ENCODE measurements at regions not wholly inside any gene's neighbourhood (a gene's known extent, or its start where the extent isn't known, plus 50 kb on each side); places are given as distances from the start of the nearest gene placed in this dataset.
A peak's percentile ranks its signal among the peaks of the same experiment; 100 is the strongest.
"Not testable (repeated sequence)": the region's sequence is repeated elsewhere in the genome, so short reads cannot be mapped to it uniquely, and the experiment has no call there.

DNA sequence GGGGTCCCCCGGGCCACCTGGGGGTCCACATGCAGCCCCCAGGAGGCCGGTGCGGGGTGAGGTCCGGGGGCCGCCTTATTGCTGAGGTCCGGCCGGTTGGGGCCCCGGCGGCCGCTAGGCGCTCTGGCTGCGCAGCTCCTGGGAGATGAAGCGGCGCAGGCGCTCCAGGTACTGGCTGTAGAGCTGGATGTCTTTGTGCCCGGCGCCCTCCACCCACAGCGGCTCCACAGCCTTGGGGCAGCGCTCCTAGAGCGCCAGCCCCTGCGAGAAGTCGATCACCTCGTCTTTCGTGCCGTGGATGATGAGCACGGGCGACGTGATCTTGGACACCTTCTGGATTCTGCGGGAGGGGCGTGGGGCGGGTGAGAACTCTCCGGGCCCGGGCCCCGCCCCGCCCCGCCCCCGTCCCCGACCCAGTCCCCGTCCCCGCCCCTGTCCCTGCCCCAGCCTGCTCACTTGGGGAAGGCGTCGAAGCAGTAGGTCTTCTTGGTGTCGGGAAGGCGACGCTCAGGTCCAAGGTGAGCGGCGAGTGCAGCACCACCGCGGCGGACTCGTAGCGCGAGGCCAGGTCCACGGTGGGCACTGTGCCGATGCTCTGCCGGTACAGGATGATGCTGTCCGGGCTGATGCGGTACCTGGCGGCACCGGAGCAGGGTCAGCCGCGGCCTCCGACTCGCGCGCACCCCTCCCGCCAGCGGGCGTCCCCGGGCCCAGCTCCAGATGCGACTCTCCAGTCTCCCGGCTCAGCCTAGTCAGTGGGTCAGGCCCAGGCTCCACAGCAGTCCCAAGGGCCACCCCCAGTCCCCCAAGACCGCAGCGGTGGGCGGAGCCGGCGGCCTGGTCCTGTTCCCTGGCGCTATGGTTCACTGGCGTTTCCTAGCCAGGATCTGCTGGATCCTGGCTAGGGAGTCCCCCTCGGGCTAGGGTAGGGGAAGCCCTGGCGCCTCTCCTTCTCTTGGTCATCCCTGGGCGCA, 89.4 kb upstream of the GOLGA6L1 start:
- no CpG with 5 or more reads among the region's 82 CpGs for WGBS (ENCODE audit: extremely low coverage, insufficient coverage, low lambda C conversion rate)
- H4K8ac ChIP-seq (ENCODE audit: low read depth, low read length); H3K79me1 ChIP-seq (ENCODE audit: low read length); H4K5ac ChIP-seq (ENCODE audit: low read length); H3K9ac ChIP-seq (ENCODE audit: low read length); H3K56ac ChIP-seq (ENCODE audit: low read length); H3K27me3 ChIP-seq (ENCODE audit: insufficient read depth, low read length, poor library complexity); H3K4ac ChIP-seq (ENCODE audit: low read depth, low read length); H2BK15ac ChIP-seq (replicated peaks; ENCODE audit: low read depth); H2BK120ac ChIP-seq (ENCODE audit: low read depth, low read length); H3K27ac ChIP-seq (ENCODE audit: low read depth, low read length); H3K18ac ChIP-seq (ENCODE audit: low read length); H2BK5ac ChIP-seq (ENCODE audit: low read length); H3K79me2 ChIP-seq (ENCODE audit: control insufficient read depth, insufficient read depth, low read length); H2AK5ac ChIP-seq (ENCODE audit: low read length); H3K23ac ChIP-seq (ENCODE audit: low read length); H3K4me1 ChIP-seq (ENCODE audit: control insufficient read depth, low read depth, low read length); H3K4me3 ChIP-seq (ENCODE audit: low read length); H3K4me2 ChIP-seq (ENCODE audit: low read length); H3K36me3 ChIP-seq (ENCODE audit: control insufficient read depth, insufficient read depth, low read length): not testable (repeated sequence)
- DNase-seq, result peak; percentile 37

GRCh38 chr15:23209452-23209851, 72.8 kb upstream of the GOLGA6L1 start:
- H4K5ac ChIP-seq (ENCODE audit: low read length); H3K36me3 ChIP-seq (ENCODE audit: control insufficient read depth, insufficient read depth, low read length); H3K4me2 ChIP-seq (ENCODE audit: low read length); H3K56ac ChIP-seq (ENCODE audit: low read length); H2BK120ac ChIP-seq (ENCODE audit: low read depth, low read length); H3K23ac ChIP-seq (ENCODE audit: low read length); H3K18ac ChIP-seq (ENCODE audit: low read length); H3K79me1 ChIP-seq (ENCODE audit: low read length); H3K27ac ChIP-seq (ENCODE audit: low read depth, low read length); H2AK5ac ChIP-seq (ENCODE audit: low read length); DNase-seq; H3K4me1 ChIP-seq (ENCODE audit: control insufficient read depth, low read depth, low read length); H3K27me3 ChIP-seq (ENCODE audit: insufficient read depth, low read length, poor library complexity); H3K4me3 ChIP-seq (ENCODE audit: low read length); H3K9ac ChIP-seq (ENCODE audit: low read length); H2BK15ac ChIP-seq (replicated peaks; ENCODE audit: low read depth); H3K4ac ChIP-seq (ENCODE audit: low read depth, low read length); H3K79me2 ChIP-seq (ENCODE audit: control insufficient read depth, insufficient read depth, low read length); H2BK5ac ChIP-seq (ENCODE audit: low read length); H4K8ac ChIP-seq (ENCODE audit: low read depth, low read length): not testable (repeated sequence)
- no CpG with 5 or more reads among the region's 4 CpGs for WGBS (ENCODE audit: extremely low coverage, insufficient coverage, low lambda C conversion rate)

DNA sequence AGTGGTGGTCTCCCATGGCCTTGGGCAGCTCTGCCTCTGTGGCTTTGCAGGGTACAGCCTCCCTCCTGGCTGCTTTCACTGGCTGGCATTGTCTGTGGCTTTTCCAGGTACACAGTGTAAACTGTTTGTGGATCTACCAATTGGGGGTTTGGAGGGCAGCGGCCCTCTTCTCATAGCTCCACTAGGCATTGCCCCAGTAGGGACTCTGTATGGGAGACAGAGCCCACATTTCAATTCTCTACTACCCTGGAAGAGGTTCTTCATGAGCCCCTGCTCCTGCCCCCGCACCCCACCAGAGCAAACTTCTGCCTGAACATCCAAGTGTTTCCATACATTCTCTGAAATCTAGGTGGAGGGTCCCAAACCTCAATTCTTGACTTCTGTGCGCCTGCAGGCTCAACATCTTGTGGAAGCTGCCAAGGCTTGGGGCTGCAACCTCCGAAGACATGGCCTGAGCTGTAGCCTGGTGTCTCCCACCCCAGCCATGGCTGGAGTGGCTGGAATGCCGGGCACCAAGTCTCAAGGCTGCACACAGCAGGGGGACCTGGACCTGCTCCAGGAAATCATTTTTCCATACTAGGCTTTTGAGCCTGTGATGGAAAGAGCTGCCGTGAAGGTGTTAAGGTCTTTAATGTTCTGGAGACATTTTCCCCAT, 63.3 kb upstream of the GOLGA6L1 start:
- not testable (repeated sequence) for H3K18ac ChIP-seq (ENCODE audit: low read length); H3K23ac ChIP-seq (ENCODE audit: low read length); DNase-seq; H4K8ac ChIP-seq (ENCODE audit: low read depth, low read length); H2BK5ac ChIP-seq (ENCODE audit: low read length); H3K27me3 ChIP-seq (ENCODE audit: insufficient read depth, low read length, poor library complexity); H3K27ac ChIP-seq (ENCODE audit: low read depth, low read length); H3K79me2 ChIP-seq (ENCODE audit: control insufficient read depth, insufficient read depth, low read length); H4K5ac ChIP-seq (ENCODE audit: low read length); H3K9ac ChIP-seq (ENCODE audit: low read length); H2AK5ac ChIP-seq (ENCODE audit: low read length); H2BK120ac ChIP-seq (ENCODE audit: low read depth, low read length); H2BK15ac ChIP-seq (replicated peaks; ENCODE audit: low read depth); H3K79me1 ChIP-seq (ENCODE audit: low read length); H3K4me1 ChIP-seq (ENCODE audit: control insufficient read depth, low read depth, low read length); H3K56ac ChIP-seq (ENCODE audit: low read length); H3K4ac ChIP-seq (ENCODE audit: low read depth, low read length); H3K36me3 ChIP-seq (ENCODE audit: control insufficient read depth, insufficient read depth, low read length); H3K4me3 ChIP-seq (ENCODE audit: low read length); H3K4me2 ChIP-seq (ENCODE audit: low read length)
- WGBS (ENCODE audit: extremely low coverage, insufficient coverage, low lambda C conversion rate), result no CpG with 5 or more reads among the region's 6 CpGs

- not testable (repeated sequence) for H3K4me3 ChIP-seq (ENCODE audit: low read length); H3K27me3 ChIP-seq (ENCODE audit: insufficient read depth, low read length, poor library complexity); H3K23ac ChIP-seq (ENCODE audit: low read length)
Measured at GRCh38 chr15:23198375-23198774, 61.8 kb upstream of the GOLGA6L1 start.

GRCh38 chr15:23192313-23192712, 55.7 kb upstream of the GOLGA6L1 start:
- not testable (repeated sequence) for H2AK5ac ChIP-seq (ENCODE audit: low read length); H3K23ac ChIP-seq (ENCODE audit: low read length); H3K4me2 ChIP-seq (ENCODE audit: low read length); H3K79me1 ChIP-seq (ENCODE audit: low read length); H3K9ac ChIP-seq (ENCODE audit: low read length); H3K18ac ChIP-seq (ENCODE audit: low read length); H4K5ac ChIP-seq (ENCODE audit: low read length); H3K4me1 ChIP-seq (ENCODE audit: control insufficient read depth, low read depth, low read length); H3K36me3 ChIP-seq (ENCODE audit: control insufficient read depth, insufficient read depth, low read length); H2BK120ac ChIP-seq (ENCODE audit: low read depth, low read length); H3K79me2 ChIP-seq (ENCODE audit: control insufficient read depth, insufficient read depth, low read length); H3K4ac ChIP-seq (ENCODE audit: low read depth, low read length); H4K8ac ChIP-seq (ENCODE audit: low read depth, low read length); H2BK15ac ChIP-seq (replicated peaks; ENCODE audit: low read depth); H3K56ac ChIP-seq (ENCODE audit: low read length); H3K27me3 ChIP-seq (ENCODE audit: insufficient read depth, low read length, poor library complexity); H2BK5ac ChIP-seq (ENCODE audit: low read length); H3K4me3 ChIP-seq (ENCODE audit: low read length); DNase-seq; H3K27ac ChIP-seq (ENCODE audit: low read depth, low read length)
- WGBS (ENCODE audit: extremely low coverage, insufficient coverage, low lambda C conversion rate), result no CpG with 5 or more reads among the region's 1 CpG

More at GRCh38 chr15:23198375-23198774, 61.8 kb upstream of the GOLGA6L1 start:
- not testable (repeated sequence) for H3K9ac ChIP-seq (ENCODE audit: low read length); H2BK15ac ChIP-seq (replicated peaks; ENCODE audit: low read depth); H3K27ac ChIP-seq (ENCODE audit: low read depth, low read length); H2BK5ac ChIP-seq (ENCODE audit: low read length); H3K56ac ChIP-seq (ENCODE audit: low read length); DNase-seq; H3K4ac ChIP-seq (ENCODE audit: low read depth, low read length); H4K5ac ChIP-seq (ENCODE audit: low read length); H3K18ac ChIP-seq (ENCODE audit: low read length); H3K79me2 ChIP-seq (ENCODE audit: control insufficient read depth, insufficient read depth, low read length); H3K4me2 ChIP-seq (ENCODE audit: low read length); H3K4me1 ChIP-seq (ENCODE audit: control insufficient read depth, low read depth, low read length); H4K8ac ChIP-seq (ENCODE audit: low read depth, low read length); H3K79me1 ChIP-seq (ENCODE audit: low read length); H2BK120ac ChIP-seq (ENCODE audit: low read depth, low read length); H2AK5ac ChIP-seq (ENCODE audit: low read length); H3K36me3 ChIP-seq (ENCODE audit: control insufficient read depth, insufficient read depth, low read length)
- no CpG with 5 or more reads among the region's 4 CpGs for WGBS (ENCODE audit: extremely low coverage, insufficient coverage, low lambda C conversion rate)

All from mesendoderm (in vitro differentiated cells).